Lung (tissue), 11 donors: ENCODE measurements at regions not wholly inside any gene's neighbourhood (a gene's known extent, or its start where the extent isn't known, plus 50 kb on each side); places are given as distances from the start of the nearest gene placed in this dataset.

ENCODE experiments used
- ATAC-seq: fragments of 200-7000 bp; cut with Tn5 transposase; one replicate; pipeline ENCODE4 v1.9.1; 2020; ENCODE audit warnings: moderate number of reproducible peaks; ENCODE audit not compliant: insufficient read depth, low FRiP score
- DNase-seq, 3 donors: peaks; one replicate each; pipeline ENCODE4 v3.0.0-alpha.2; 2013 to 2017
- H3K27ac ChIP-seq, 2 donors: one replicate each; pipeline ENCODE4 v1.5.1; 2013; ENCODE audit warnings: mild to moderate bottlenecking in 2 of 2, moderate library complexity in 2 of 2, control low read depth in 1 of 2, inconsistent platforms in 1 of 2, low read depth in 1 of 2, low read length in 1 of 2
- H3K27me3 ChIP-seq, 3 donors: one replicate each; pipeline ENCODE4 v1.5.1; 2013; ENCODE audit warnings: low read length in 2 of 3; ENCODE audit not compliant: control insufficient read depth in 3 of 3, insufficient read depth in 3 of 3
- H3K36me3 ChIP-seq, 4 donors: one replicate each; pipeline ENCODE4 v1.5.1; 2013; ENCODE audit warnings: low read length in 4 of 4, mild to moderate bottlenecking in 1 of 4, moderate library complexity in 1 of 4; ENCODE audit not compliant: control insufficient read depth in 4 of 4, insufficient read depth in 4 of 4
- H3K4me1 ChIP-seq, 5 donors: one replicate each; pipeline ENCODE4 v1.5.1; 2013; ENCODE audit warnings: low read length in 5 of 5, mild to moderate bottlenecking in 2 of 5, moderate library complexity in 1 of 5; ENCODE audit not compliant: control insufficient read depth in 5 of 5, insufficient read depth in 5 of 5
- H3K4me3 ChIP-seq: one replicate; pipeline ENCODE4 v1.5.1; 2013; ENCODE audit warnings: mild to moderate bottlenecking, control low read depth, moderate library complexity
- H3K9ac ChIP-seq, 2 donors: one replicate each; pipeline ENCODE4 v1.5.1; 2013; ENCODE audit warnings: low read length in 2 of 2, control low read depth in 1 of 2; ENCODE audit not compliant: insufficient read depth in 1 of 2
- H3K9me3 ChIP-seq, 4 donors: one replicate each; pipeline ENCODE4 v1.5.1; 2013; ENCODE audit warnings: low read length in 3 of 4, mild to moderate bottlenecking in 1 of 4, moderate library complexity in 1 of 4; ENCODE audit not compliant: control insufficient read depth in 4 of 4, insufficient read depth in 3 of 4
- WGBS, 2 donors: extraction: QIAGEN DNeasy Blood & Tissue Kit; methylation state at CpG; one replicate each; pipeline ENCODE4 v1.1.7; 2013; 5-methylcytosine and 5-hydroxymethylcytosine counted together
- TF ChIP-seq, protein P1 (sequence below): IDR thresholded peaks from 2 replicates; pipeline ENCODE4 v1.5.1; 2012; ENCODE audit warnings: mild to moderate bottlenecking; ENCODE audit errors: control extremely low read depth, extremely low read depth
- donor health status: control.
- donor health status: control.
- donor health status: Bipolar disorder and iron deficiency.
- donor health status: healthy.
- donor health status: DM: yes; HTN: yes; CAD: no.

DNA sequence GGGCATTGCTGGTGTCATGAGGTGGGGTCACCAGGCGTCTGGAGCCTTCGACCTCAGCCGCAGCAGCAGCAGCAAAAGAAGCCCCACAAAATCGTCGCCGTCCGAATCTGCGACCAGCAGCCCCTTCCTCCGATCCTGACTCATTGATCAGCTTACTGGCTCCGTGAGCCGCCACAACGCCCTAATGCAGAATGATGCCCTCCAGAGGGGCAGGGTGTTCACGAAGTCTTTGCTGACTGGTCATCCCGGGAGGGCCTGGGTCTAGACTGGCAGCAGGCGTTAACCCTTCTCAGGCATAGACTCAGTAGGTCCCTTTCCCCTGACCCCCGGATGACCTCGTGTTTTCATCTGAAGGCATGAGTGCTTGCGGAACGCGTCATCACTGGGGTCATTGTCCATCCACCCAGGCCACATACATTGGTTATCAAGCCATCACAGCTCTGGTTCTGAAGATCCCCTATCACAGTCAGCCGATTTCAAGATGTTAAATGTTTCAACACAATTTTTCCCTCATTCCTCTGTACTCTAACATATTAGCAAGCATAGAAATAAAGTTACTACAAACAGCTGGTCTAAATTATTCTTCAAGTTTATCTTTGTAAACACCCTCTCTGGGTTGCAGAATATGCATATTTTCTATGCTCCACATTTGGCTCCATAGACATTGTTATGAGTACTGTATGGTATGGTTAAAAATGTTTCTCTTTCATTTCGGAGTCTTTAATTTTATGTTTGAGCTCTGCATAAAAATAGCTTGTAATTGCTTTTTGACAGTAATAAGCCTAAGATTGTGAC, 83.3 kb upstream of the SALL3 start:
- H3K27me3 ChIP-seq, result no peaks in the 10 kb centered on the region
- no peaks in the 10 kb centered on the region for H3K36me3 ChIP-seq
- no peak overlapping the region for H3K27ac ChIP-seq
- DNase-seq, result peak; percentile 28 to 85 (median 77)
- TF ChIP-seq, protein P1, sequence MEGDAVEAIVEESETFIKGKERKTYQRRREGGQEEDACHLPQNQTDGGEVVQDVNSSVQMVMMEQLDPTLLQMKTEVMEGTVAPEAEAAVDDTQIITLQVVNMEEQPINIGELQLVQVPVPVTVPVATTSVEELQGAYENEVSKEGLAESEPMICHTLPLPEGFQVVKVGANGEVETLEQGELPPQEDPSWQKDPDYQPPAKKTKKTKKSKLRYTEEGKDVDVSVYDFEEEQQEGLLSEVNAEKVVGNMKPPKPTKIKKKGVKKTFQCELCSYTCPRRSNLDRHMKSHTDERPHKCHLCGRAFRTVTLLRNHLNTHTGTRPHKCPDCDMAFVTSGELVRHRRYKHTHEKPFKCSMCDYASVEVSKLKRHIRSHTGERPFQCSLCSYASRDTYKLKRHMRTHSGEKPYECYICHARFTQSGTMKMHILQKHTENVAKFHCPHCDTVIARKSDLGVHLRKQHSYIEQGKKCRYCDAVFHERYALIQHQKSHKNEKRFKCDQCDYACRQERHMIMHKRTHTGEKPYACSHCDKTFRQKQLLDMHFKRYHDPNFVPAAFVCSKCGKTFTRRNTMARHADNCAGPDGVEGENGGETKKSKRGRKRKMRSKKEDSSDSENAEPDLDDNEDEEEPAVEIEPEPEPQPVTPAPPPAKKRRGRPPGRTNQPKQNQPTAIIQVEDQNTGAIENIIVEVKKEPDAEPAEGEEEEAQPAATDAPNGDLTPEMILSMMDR, result no peak
- H3K9ac ChIP-seq, result no peak overlapping the region
- peaks cover 0 to 15% (median 1%) of the 10 kb centered on the region in 4 donors for H3K9me3 ChIP-seq
- peaks cover 0 to 10% (median 0%) of the 10 kb centered on the region in 5 donors for H3K4me1 ChIP-seq
- 84 to 89% methylated on average over 22 of the region's 22 CpGs for WGBS, 2 donors
- ATAC-seq, result no peak
- H3K4me3 ChIP-seq, result no peak overlapping the region

DNA sequence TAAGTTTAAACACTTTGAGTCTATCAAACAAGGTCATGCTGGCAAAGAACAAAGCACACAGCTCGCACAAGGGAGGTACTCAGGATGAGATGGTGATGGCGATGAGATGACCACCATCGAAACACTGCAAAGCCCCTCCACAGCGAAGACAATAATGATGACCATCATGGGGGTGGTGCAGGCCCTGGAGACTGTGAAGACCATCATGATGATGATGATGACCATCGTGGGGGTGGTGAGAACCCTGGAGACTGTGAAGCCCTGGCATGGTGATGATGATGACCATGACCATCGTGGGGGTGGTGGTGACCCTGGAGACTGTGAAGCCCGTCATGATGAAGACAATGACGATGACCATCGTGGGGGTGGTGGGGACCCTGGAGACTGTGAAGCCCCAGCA, 81.6 kb upstream of the SALL3 start:
- TF ChIP-seq, protein P1, result no peak
- Histone ChIP-seq H3K9ac (no peak overlapping the region), H3K9me3 (peaks cover 0 to 17% (median 1%) of the 10 kb centered on the region in 4 donors), H3K27ac (no peak overlapping the region), H3K4me1 (peaks cover 0 to 10% (median 0%) of the 10 kb centered on the region in 5 donors), H3K36me3 (no peaks in the 10 kb centered on the region), H3K27me3 (no peaks in the 10 kb centered on the region), H3K4me3 (no peak overlapping the region)
- ATAC-seq (no peak), DNase-seq (no peak)
- WGBS, 2 donors, result 91 to 92% methylated on average over 9 of the region's 9 CpGs

DNA sequence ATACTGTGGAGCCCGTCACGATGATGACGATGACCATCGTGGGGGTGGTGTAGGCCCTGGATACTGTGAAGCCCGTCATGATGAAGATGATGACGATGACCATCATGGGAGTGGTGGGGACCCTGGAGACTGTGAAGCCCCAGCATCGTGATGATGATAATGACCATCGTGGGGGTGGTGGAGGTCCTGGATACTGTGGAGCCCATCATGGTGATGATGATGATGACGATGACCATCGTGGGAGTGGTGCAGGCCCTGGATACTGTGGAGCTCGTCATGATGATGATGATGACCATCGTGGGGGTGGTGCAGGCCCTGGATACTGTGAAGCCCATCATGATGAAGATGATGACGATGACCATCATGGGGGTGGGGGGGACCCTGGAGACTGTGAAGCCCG, 81.0 kb upstream of the SALL3 start:
- Histone ChIP-seq H3K4me1 (peaks cover 0 to 10% (median 0%) of the 10 kb centered on the region in 5 donors), H3K27ac (no peak overlapping the region), H3K9me3 (peaks cover 0 to 17% (median 1%) of the 10 kb centered on the region in 4 donors), H3K27me3 (no peaks in the 10 kb centered on the region), H3K9ac (no peak overlapping the region), H3K36me3 (no peaks in the 10 kb centered on the region), H3K4me3 (no peak overlapping the region)
- TF ChIP-seq, protein P1, result no peak
- ATAC-seq, result no peak
- 91 to 94% methylated on average over 14 of the region's 14 CpGs for WGBS, 2 donors
- no peak for DNase-seq
